ENCODE measurements at regions not wholly inside any gene's neighbourhood (a gene's known extent, or its start where the extent isn't known, plus 50 kb on each side); places are given as distances from the start of the nearest gene placed in this dataset.
A peak's percentile ranks its signal among the peaks of the same experiment; 100 is the strongest.

- in situ Hi-C loops (cut with MboI; ENCODE audit: low pct_unique_long_range_greater_than_20kb, low sequenced_read_pairs), result no loop called here
These were observed 136.5 kb upstream of the CPEB2 start for GRCh38 chr4:14865804-14866203.

GRCh38 chr4:14867847-14868246 lies 134.4 kb upstream of the CPEB2 start:
- no peak for DNase-seq

More at GRCh38 chr4:14865804-14866203, 136.5 kb upstream of the CPEB2 start:
- no peak for DNase-seq

GRCh38 chr4:14868426-14869395 lies 133.6 kb upstream of the CPEB2 start:
- in situ Hi-C loops (cut with MboI; ENCODE audit: low pct_unique_long_range_greater_than_20kb, low sequenced_read_pairs), result no loop called here
- no peak for DNase-seq

More at GRCh38 chr4:14867847-14868246, 134.4 kb upstream of the CPEB2 start:
- in situ Hi-C loops (cut with MboI; ENCODE audit: low pct_unique_long_range_greater_than_20kb, low sequenced_read_pairs), result no loop called here

- in situ Hi-C loops (cut with MboI; ENCODE audit: low pct_unique_long_range_greater_than_20kb, low sequenced_read_pairs), result no loop called here
- peak; percentile 36 for DNase-seq
These were observed 130.4 kb upstream of the CPEB2 start for GRCh38 chr4:14871676-14872430.

GRCh38 chr4:14874990-14875389 lies 127.3 kb upstream of the CPEB2 start:
- in situ Hi-C loops (cut with MboI; ENCODE audit: low pct_unique_long_range_greater_than_20kb, low sequenced_read_pairs), result no loop called here
- no peak for DNase-seq

- in situ Hi-C loops (cut with MboI; ENCODE audit: low pct_unique_long_range_greater_than_20kb, low sequenced_read_pairs), result no loop called here
- peak; percentile 90 for DNase-seq
These were observed 124.7 kb upstream of the CPEB2 start for GRCh38 chr4:14877246-14878225.

GRCh38 chr4:14878681-14879080 lies 123.6 kb upstream of the CPEB2 start:
- no peak for DNase-seq
- in situ Hi-C loops (cut with MboI; ENCODE audit: low pct_unique_long_range_greater_than_20kb, low sequenced_read_pairs), result no loop called here

- in situ Hi-C loops (cut with MboI; ENCODE audit: low pct_unique_long_range_greater_than_20kb, low sequenced_read_pairs), result no loop called here
- DNase-seq, result no peak
These were observed 122.6 kb upstream of the CPEB2 start for GRCh38 chr4:14879683-14880082.

- in situ Hi-C loops (cut with MboI; ENCODE audit: low pct_unique_long_range_greater_than_20kb, low sequenced_read_pairs), result no loop called here
- DNase-seq, result no peak
These were observed 121.5 kb upstream of the CPEB2 start for GRCh38 chr4:14880805-14881204.

- in situ Hi-C loops (cut with MboI; ENCODE audit: low pct_unique_long_range_greater_than_20kb, low sequenced_read_pairs), result no loop called here
- no peak for DNase-seq
These were observed 119.1 kb upstream of the CPEB2 start for GRCh38 chr4:14883166-14883565.

GRCh38 chr4:14883661-14884060 lies 118.6 kb upstream of the CPEB2 start:
- DNase-seq, result no peak
- in situ Hi-C loops (cut with MboI; ENCODE audit: low pct_unique_long_range_greater_than_20kb, low sequenced_read_pairs), result no loop called here

GRCh38 chr4:14887842-14888433 lies 114.3 kb upstream of the CPEB2 start:
- in situ Hi-C loops (cut with MboI; ENCODE audit: low pct_unique_long_range_greater_than_20kb, low sequenced_read_pairs), result no loop called here
- DNase-seq, result no peak

- DNase-seq, result no peak
- in situ Hi-C loops (cut with MboI; ENCODE audit: low pct_unique_long_range_greater_than_20kb, low sequenced_read_pairs), result no loop called here
These were observed 113.3 kb upstream of the CPEB2 start for GRCh38 chr4:14888790-14889572.

GRCh38 chr4:14892563-14892962 lies 109.7 kb upstream of the CPEB2 start:
- no peak for DNase-seq
- in situ Hi-C loops (cut with MboI; ENCODE audit: low pct_unique_long_range_greater_than_20kb, low sequenced_read_pairs), result no loop called here

GRCh38 chr4:14893713-14894112 lies 108.6 kb upstream of the CPEB2 start:
- DNase-seq, result no peak
- in situ Hi-C loops (cut with MboI; ENCODE audit: low pct_unique_long_range_greater_than_20kb, low sequenced_read_pairs), result no loop called here

- no peak for DNase-seq
- in situ Hi-C loops (cut with MboI; ENCODE audit: low pct_unique_long_range_greater_than_20kb, low sequenced_read_pairs), result no loop called here
These were observed 107.6 kb upstream of the CPEB2 start for GRCh38 chr4:14894392-14895292.

GRCh38 chr4:14896656-14897175 lies 105.6 kb upstream of the CPEB2 start:
- DNase-seq, result no peak
- in situ Hi-C loops (cut with MboI; ENCODE audit: low pct_unique_long_range_greater_than_20kb, low sequenced_read_pairs), result no loop called here

All from KBM-7 (cell line).